ENCODE measurements at regions not wholly inside any gene's neighbourhood (a gene's known extent, or its start where the extent isn't known, plus 50 kb on each side); places are given as distances from the start of the nearest gene placed in this dataset.

GRCh38 chr6:81238390-81238789 is 514.1 kb downstream of the TENT5A start:
- in situ Hi-C loops (cut with MboI; ENCODE audit: low pct_ligation_motif_present in 1 of 4, low pct_unique_long_range_greater_than_20kb in 1 of 4, low sequenced_read_pairs in 3 of 4) = no loop called here
- Histone ChIP-seq H3K27ac (no peak overlapping the region), H3K9me3 (no peaks in the 10 kb centered on the region), H3K27me3 (no peaks in the 10 kb centered on the region), H3K36me3 (no peaks in the 10 kb centered on the region), H3K4me3 (no peak overlapping the region), H3K4me1 (no peaks in the 10 kb centered on the region)
- intact Hi-C loops (cut with DNase I; ENCODE audit: low total_unique reads) = no loop called here
- TF ChIP-seq CTCF (IDR thresholded peaks at IDR 0.05) (no peak), POLR2AphosphoS5 (IDR thresholded peaks at IDR 0.05) (no peak), EP300 (IDR thresholded peaks at IDR 0.05; ENCODE audit: low read depth) (no peak), POLR2A (IDR thresholded peaks at IDR 0.05) (no peak)
- no peak for DNase-seq

- in situ Hi-C loops (cut with MboI; ENCODE audit: low pct_ligation_motif_present in 1 of 4, low pct_unique_long_range_greater_than_20kb in 1 of 4, low sequenced_read_pairs in 3 of 4) = no loop called here
- TF ChIP-seq POLR2AphosphoS5 (IDR thresholded peaks at IDR 0.05) (no peak), EP300 (IDR thresholded peaks at IDR 0.05; ENCODE audit: low read depth) (no peak), POLR2A (IDR thresholded peaks at IDR 0.05) (no peak), CTCF (IDR thresholded peaks at IDR 0.05) (no peak)
- 87 to 94% methylated on average over 2 of the region's 2 CpGs for WGBS, 2 donors (ENCODE audit: low coverage in 1 of 2)
- Histone ChIP-seq H3K4me3 (no peak overlapping the region), H3K36me3 (no peaks in the 10 kb centered on the region), H3K27me3 (no peaks in the 10 kb centered on the region), H3K4me1 (no peaks in the 10 kb centered on the region), H3K9me3 (no peaks in the 10 kb centered on the region), H3K27ac (no peak overlapping the region)
- intact Hi-C loops (cut with DNase I; ENCODE audit: low total_unique reads) = no loop called here
- no peak for DNase-seq
These were observed 515.3 kb downstream of the TENT5A start for GRCh38 chr6:81237226-81237625.

- in situ Hi-C loops (cut with MboI; ENCODE audit: low pct_ligation_motif_present in 1 of 4, low pct_unique_long_range_greater_than_20kb in 1 of 4, low sequenced_read_pairs in 3 of 4) (no loop called here), intact Hi-C loops (cut with DNase I; ENCODE audit: low total_unique reads) (no loop called here)
- no peaks in the 10 kb centered on the region for H3K36me3 ChIP-seq
- H3K27me3 ChIP-seq = no peaks in the 10 kb centered on the region
- no peak for DNase-seq
- TF ChIP-seq POLR2AphosphoS5 (IDR thresholded peaks at IDR 0.05) (no peak), CTCF (IDR thresholded peaks at IDR 0.05) (no peak), POLR2A (IDR thresholded peaks at IDR 0.05) (no peak), EP300 (IDR thresholded peaks at IDR 0.05; ENCODE audit: low read depth) (no peak)
- H3K4me3 ChIP-seq = no peak overlapping the region
- no peak overlapping the region for H3K27ac ChIP-seq
- no peaks in the 10 kb centered on the region for H3K4me1 ChIP-seq
- H3K9me3 ChIP-seq = no peaks in the 10 kb centered on the region
- WGBS, 2 donors (ENCODE audit: low coverage in 1 of 2) = 65 to 70% methylated on average over 2 of the region's 2 CpGs
These were observed 517.0 kb downstream of the TENT5A start for GRCh38 chr6:81235512-81235911.

GRCh38 chr6:81233990-81234389 is 518.5 kb downstream of the TENT5A start:
- no peaks in the 10 kb centered on the region for H3K27me3 ChIP-seq
- H3K9me3 ChIP-seq = no peaks in the 10 kb centered on the region
- no peak for TF ChIP-seq POLR2AphosphoS5 (IDR thresholded peaks at IDR 0.05)
- TF ChIP-seq CTCF (IDR thresholded peaks at IDR 0.05) = no peak
- no peak for TF ChIP-seq EP300 (IDR thresholded peaks at IDR 0.05; ENCODE audit: low read depth)
- no peak for TF ChIP-seq POLR2A (IDR thresholded peaks at IDR 0.05)
- H3K36me3 ChIP-seq = no peaks in the 10 kb centered on the region
- H3K4me1 ChIP-seq = no peaks in the 10 kb centered on the region
- DNase-seq = no peak
- in situ Hi-C loops (cut with MboI; ENCODE audit: low pct_ligation_motif_present in 1 of 4, low pct_unique_long_range_greater_than_20kb in 1 of 4, low sequenced_read_pairs in 3 of 4) = no loop called here
- intact Hi-C loops (cut with DNase I; ENCODE audit: low total_unique reads) = no loop called here
- WGBS, 2 donors (ENCODE audit: low coverage in 1 of 2) = 67 to 77% methylated on average over 1 of the region's 1 CpG
- H3K27ac ChIP-seq = no peak overlapping the region
- no peak overlapping the region for H3K4me3 ChIP-seq

Measured in transverse colon (tissue), 4 donors.